M059J (cell line): ENCODE measurements at regions not wholly inside any gene's neighbourhood (a gene's known extent, or its start where the extent isn't known, plus 50 kb on each side); places are given as distances from the start of the nearest gene placed in this dataset.
A peak's percentile ranks its signal among the peaks of the same experiment; 100 is the strongest.

ENCODE experiments used
- DNase-seq: peaks from one replicate; pipeline ENCODE4 v3.0.0-alpha.2; 2012; ENCODE audit warnings: low read depth

GRCh38 chr2:8395718-8396117 is 286.1 kb upstream of the ID2 start:
- no peak for DNase-seq

DNA sequence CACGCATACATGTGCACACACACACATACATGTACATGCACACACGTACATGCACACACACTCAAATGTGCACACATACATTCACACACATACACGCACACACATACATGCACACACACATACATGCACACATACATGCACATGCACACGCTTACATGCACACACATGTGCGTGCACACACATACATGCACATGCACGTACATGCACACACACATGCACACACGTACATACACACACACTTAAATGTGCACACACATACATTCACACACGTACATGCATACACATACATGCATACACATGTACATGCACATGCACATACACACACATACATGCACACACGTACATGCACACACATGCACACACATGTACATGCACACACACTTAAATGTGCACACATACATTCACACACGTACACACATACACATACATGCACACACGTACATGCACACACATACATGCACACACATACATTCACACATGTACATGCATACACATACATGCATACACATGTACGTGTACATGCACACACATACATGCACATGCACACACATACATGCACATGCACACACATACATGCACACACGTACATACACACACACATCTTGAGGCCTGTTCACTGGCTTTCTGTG is 283.7 kb upstream of the ID2 start:
- no peak for DNase-seq

DNA sequence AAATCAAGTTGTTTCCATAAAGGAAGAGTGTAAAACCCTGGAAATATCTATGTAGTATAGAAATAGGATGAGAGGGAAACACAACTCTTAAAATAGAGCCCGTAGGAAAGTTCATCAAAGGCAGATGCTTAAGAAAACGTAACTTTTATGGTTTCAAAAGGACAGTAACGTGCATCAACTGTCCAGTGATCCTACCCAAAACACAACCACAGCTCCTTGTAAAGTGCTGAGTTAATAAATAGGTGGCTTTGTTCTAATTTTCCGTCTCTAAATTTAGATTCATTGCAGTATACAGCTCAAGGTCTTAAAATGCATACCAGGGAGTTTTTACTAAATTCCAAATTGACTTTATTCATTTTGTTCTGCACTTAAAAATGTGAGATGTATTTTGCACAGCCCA is 282.1 kb upstream of the ID2 start:
- DNase-seq, result no peak

- DNase-seq, result no peak
These were observed 281.7 kb upstream of the ID2 start for GRCh38 chr2:8400196-8400595.

DNA sequence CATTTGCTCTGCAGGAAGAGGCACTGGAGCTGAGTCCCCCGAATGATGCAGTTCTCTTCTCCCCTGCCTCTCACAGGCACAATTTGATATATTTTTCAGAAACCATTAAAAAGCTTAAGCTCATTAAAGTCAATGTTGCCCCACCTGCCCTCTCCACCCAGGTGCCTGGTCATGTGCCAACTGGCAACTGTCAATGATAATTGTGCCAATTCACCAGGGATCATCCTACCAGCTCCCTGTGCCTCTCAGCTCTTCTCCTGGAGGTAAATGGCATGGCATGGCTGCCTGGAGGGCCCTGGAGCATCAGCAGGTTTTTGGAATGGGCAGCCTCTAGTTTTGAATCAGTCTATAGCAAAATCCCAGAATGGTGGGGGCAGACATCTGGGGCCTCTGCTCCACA is 279.6 kb upstream of the ID2 start:
- DNase-seq, result no peak

DNA sequence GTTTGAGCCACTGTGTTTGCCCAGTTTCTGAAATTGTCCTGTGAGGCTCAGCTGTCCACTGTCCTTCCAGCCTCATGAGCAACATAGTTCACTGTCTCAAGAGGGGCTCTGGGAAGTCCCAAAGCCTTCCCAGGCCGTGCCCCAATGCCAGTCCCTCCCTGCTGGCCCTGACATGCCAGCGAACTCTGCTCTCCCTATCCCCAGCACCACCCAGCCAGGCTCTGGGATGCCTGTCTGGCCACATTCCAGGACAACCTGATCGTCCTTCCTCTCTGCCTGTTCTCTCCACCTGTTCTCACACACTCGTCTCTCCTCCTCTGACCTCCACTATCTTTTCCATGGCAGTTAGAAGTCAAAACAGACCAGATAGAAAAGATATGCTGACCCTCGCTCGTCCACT is 278.0 kb upstream of the ID2 start:
- no peak for DNase-seq

DNA sequence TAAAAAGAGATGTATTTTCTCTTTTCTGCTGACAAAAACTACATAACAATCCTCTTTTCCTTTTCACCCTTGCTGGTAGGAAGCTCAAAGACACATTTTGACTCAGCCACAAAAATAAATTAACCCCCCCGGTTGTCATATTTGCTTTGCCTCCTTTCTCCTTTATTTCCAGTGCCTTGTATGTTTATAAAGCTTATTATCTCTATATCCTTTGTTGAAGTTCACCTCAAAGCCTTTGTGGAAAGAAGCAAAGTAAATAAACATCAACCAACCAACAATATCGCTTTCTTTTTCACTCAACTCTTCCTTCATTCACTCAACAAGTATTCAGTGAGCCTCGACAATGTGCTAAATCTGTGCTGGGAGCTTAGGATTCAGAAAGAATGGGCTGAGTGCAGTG is 276.5 kb upstream of the ID2 start:
- no peak for DNase-seq

- DNase-seq, result no peak
These were observed 275.6 kb upstream of the ID2 start for GRCh38 chr2:8406271-8406670.

GRCh38 chr2:8407332-8407731 is 274.5 kb upstream of the ID2 start:
- DNase-seq, result no peak

DNA sequence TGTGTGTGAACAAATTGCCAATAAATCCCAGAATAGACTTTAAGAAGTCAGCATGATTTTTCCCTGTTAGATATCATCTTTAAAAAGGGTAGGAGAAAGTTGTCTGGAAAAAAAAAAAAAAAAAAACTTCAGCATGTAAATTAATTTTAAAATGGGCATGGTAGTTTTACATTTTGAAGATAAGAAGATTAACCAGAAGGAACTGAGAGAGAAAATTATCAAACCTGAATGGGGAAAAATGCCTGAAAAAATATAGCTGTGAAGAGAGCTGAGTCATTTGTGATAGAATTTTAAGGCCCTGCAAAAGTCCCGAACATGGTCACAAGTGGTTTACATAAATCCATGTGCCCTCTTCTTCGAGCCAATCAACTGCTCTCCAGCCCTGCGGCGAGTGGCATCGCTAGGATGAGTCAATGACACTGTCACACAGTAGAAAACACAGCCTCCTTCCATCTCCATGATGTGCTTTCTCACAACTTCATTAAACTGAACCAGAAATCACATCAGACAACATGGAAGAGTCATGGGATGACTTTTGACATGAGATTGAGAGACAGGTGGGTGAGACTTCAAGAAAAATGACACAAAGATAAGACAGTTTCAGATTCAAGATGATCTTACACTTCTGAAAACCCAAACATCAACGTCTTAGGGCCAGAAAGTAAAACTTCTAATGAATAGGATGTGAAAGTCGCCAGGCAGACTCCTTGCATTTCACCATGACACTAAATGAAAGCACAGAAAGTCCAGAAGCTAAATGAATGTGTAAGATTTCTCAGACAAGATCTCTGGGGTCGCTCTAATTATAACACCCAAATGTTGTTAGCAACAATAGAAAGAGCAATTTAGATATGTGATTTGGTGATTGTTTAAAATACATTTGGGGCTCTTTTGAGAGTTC is 273.0 kb upstream of the ID2 start:
- peak; percentile 20 for DNase-seq

- peak; percentile 11 for DNase-seq
These were observed 272.2 kb upstream of the ID2 start for GRCh38 chr2:8409461-8410260.

DNA sequence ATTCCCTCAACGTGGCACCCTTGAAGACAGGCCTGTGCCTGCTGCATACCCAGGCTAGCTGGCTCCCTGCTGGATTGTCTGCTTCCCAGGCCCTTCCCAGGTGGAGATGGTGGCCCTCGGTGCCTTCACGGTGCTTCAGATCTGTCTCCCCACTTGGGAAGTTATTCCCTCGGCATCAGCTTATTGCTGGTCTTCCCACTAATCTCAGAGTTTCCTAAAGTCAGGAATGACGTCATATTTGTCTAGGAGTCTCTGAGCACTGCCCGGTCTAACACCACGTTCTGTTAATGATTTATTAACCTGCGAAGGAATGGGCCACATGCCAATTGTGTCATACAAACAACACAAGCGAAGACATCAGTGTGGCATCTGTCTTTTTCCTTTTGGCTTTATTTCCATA is 269.8 kb upstream of the ID2 start:
- DNase-seq, result no peak

DNA sequence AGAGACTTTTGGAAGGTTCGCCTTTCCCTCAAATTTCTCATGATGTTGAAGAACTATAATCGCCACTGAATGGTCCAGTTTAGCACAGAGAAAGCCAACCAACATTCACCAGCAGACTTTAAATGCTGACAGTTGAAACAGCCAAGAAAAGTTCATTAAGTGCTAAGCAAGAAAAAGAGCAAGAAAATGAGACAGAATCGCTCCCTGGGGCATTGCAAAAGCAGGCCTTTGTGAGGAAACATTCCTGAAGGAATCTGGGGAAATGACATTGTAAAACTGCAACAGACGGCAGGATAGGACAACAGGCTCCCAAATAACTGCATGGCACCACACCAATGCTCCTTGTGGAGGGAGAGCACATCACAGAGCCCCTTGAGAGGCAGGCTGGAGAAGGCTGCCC is 269.3 kb upstream of the ID2 start:
- no peak for DNase-seq

GRCh38 chr2:8413589-8414135 is 268.2 kb upstream of the ID2 start:
- no peak for DNase-seq

DNA sequence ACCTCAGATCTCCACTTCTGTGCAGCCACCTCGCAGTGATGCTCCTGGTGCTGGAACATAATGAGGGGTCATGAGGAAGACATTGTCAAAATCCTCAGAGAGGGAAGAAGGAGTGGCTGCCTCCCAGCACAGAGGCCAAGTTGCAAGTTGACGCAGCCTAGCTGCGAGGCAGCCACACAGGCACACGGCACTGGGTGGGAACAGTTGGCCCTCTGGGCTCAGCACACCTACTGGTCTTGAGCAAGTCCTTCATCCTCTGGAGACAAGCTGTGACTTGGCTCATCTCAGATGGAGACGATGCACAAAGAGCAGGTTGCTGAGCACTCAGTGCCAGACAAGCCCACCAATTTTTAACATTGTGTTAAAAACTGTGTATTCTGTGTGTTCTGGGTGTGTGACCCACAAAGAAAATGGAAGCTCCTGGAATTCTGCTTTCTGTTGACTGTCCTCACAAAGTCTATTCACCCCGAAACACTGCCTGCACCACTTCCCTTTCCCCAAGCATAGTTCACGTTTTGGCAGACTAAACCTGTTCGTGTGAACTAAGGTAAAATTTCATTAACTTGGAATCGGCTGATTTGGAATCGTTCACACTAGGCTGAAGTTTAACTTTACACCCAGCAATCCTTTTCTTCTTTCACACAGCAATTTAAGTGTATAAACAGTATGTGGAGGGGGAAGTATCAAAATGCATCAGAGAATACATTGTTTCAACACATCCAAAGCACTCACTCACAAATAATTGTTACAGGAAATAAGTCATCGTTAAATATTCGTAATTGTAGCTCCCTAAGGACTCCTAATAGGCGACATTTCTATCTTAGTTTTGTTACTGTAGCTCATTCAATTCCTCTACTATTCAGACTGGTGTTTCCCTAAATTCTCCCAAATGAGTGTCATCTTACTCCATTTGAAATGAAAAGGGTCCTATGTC is 266.6 kb upstream of the ID2 start:
- DNase-seq, result no peak

- no peak for DNase-seq
These were observed 265.8 kb upstream of the ID2 start for GRCh38 chr2:8416001-8416571.

DNA sequence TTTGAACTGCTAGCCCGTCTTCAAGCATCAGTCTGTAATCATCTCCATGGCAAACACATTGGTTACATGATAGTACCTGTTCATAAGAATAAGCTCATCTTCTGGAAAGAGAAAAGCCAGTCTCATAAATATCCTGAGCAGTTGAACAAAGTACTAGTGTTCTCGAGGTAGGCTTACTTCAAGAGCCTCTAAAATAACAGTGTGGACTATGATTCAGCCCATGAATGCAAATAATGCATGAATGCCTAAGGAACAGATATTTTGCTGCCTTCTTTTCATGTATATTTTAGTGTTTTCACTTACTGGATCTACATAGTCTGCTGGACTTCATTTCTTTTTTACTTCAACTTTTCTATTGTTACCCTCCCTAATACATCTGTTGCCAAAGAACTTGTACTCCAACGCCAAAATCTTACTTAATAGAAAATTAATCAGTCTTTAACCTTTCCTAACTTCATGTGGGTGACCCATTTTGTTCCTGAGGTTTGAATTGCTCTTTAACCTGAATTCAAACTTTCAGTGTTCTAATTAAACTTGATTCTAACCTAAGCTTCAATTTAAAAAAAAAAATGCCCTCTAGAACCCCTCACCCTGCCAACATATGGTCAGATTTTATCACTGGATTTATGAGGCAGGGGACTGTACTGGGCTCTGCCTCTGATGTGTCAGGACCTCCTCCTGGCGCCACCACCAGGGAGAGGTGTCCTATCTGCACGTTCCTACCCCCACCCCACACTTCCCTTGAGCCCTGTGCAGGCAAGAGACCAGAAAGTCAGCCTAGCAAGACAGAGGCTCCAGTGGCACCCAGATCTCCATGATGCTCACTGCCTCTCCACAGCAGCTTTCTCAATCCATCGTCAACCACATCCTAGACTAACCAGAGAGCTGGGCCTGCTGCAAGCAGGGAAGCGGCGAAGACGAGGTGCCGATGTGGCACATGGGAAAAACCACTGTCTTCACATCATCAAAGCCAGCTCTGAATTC is 264.7 kb upstream of the ID2 start:
- no peak for DNase-seq

GRCh38 chr2:8418721-8419120 is 263.1 kb upstream of the ID2 start:
- no peak for DNase-seq

- no peak for DNase-seq
These were observed 260.0 kb upstream of the ID2 start for GRCh38 chr2:8421658-8422449.
